Vagina (tissue), 2 donors: ENCODE measurements at regions not wholly inside any gene's neighbourhood (a gene's known extent, or its start where the extent isn't known, plus 50 kb on each side); places are given as distances from the start of the nearest gene placed in this dataset.

Source experiments
- CTCF ChIP-seq, 3 experiments: fragments of 450-650 bp in 2 of 3; fragments of 200-600 bp in 1 of 3; sonication (generic) in 1 of 3; IDR thresholded peaks; one replicate each; pipeline ENCODE4 v1.5.1; 2017 to 2019; ENCODE audit warnings: antibody characterized with exemption in 3 of 3, mild to moderate bottlenecking in 2 of 3, moderate library complexity in 2 of 3
- POLR2A ChIP-seq, 2 donors: fragments of 450-650 bp; IDR thresholded peaks; one replicate each; pipeline ENCODE4 v1.6.1; 2017; ENCODE audit warnings: antibody characterized with exemption in 2 of 2, mild to moderate bottlenecking in 2 of 2, moderate library complexity in 2 of 2
- POLR2AphosphoS5 ChIP-seq, 2 donors: sonication (generic); formaldehyde crosslinking; IDR thresholded peaks; one replicate each; pipeline ENCODE4 v1.9.0; 2017; ENCODE audit warnings: antibody characterized with exemption in 2 of 2, mild to moderate bottlenecking in 2 of 2, low read depth in 1 of 2; ENCODE audit not compliant: insufficient read depth in 1 of 2

DNA sequence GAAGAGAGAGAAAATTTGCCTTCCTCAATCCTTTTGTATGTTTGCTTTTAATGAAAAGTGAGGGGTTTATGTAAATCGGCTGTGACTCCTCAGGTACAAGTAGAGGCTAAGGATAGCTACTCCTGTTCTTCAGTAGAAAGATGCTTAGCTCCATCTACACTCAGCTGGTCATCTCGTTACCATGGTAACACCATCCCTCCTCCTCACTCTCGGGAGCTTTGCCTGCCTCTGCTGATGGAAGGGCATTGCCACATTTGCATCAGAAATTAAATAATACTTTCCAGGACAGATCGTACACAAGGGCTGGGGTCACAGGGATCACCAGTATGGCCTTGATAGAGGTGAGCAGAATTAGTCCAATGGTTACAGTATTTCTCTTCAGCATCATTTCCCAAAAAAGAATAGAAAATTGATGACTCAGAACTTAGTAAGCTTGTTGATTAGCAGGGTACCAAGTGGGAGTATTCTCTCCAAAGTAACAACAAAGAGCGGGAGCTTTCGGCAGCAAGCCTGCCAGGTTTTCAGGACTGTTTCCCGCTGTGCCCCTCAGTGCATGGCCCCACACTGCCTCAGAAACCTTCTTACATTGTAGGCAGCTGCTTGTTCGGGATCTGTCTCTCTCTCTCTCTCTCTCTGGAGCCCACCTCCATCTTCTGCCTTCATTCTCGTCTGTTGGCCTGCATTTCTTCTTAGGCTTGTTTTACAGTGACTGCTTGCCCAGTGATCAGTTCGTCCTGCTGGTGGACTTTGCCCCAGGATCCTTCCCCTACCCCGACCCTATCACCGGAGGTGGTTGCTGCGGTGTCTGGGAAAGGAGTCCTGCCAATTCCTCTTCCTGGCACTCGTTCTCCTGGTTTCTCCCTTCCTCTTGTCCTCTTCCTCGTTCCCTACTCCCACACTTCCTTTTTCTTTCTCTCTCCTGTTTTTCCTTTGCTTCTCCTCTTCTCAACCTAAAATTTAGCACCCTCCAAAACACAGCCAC lies 51.9 kb upstream of the SNAPC3 start:
- TF ChIP-seq CTCF (IDR thresholded peaks at IDR 0.05) = no peak
- TF ChIP-seq POLR2AphosphoS5 (IDR thresholded peaks at IDR 0.05; ENCODE audit: insufficient read depth in 1 of 2, low read depth in 1 of 2) = no peak
- no peak for TF ChIP-seq POLR2A (IDR thresholded peaks at IDR 0.05)
